Liver (tissue), 3 donors: ENCODE measurements at regions not wholly inside any gene's neighbourhood (a gene's known extent, or its start where the extent isn't known, plus 50 kb on each side); places are given as distances from the start of the nearest gene placed in this dataset.

Experiments
- EGR1 ChIP-seq, 2 donors: IDR thresholded peaks; 2 replicates each; pipeline ENCODE4 v1.6.1; 2016 to 2018; ENCODE audit warnings: antibody characterized with exemption in 2 of 2, low read depth in 2 of 2
- FOXA1 ChIP-seq: IDR thresholded peaks from 2 replicates; pipeline ENCODE4 v1.6.1; 2016; ENCODE audit warnings: antibody characterized with exemption
- GABPA ChIP-seq, 2 donors: IDR thresholded peaks in 1 of 2; conservative IDR thresholded peaks in 1 of 2; 2 replicates each; pipeline ENCODE4 v1.6.1; 2016; ENCODE audit warnings: antibody characterized with exemption in 2 of 2, mild to moderate bottlenecking in 1 of 2, moderate library complexity in 1 of 2
- NR2F2 ChIP-seq: IDR thresholded peaks from 2 replicates; pipeline ENCODE4 v1.6.1; 2016; ENCODE audit warnings: antibody characterized with exemption
- RAD21 ChIP-seq, 2 donors: IDR thresholded peaks; 2 replicates each; pipeline ENCODE4 v1.6.1; 2016; ENCODE audit warnings: antibody characterized with exemption in 2 of 2, mild to moderate bottlenecking in 2 of 2
- SP1 ChIP-seq: IDR thresholded peaks from 2 replicates; pipeline ENCODE4 v1.6.1; 2018; ENCODE audit warnings: antibody characterized with exemption, mild to moderate bottlenecking
- YY1 ChIP-seq: IDR thresholded peaks from 2 replicates; pipeline ENCODE4 v1.6.1; 2016; ENCODE audit warnings: antibody characterized with exemption, mild to moderate bottlenecking
- TF ChIP-seq, protein P1 (sequence below): fragments of 150-350 bp; IDR thresholded peaks from 2 replicates; pipeline ENCODE4 v1.5.1; 2017; ENCODE audit warnings: improper control_type of control experiment, low read depth, low read length; ENCODE audit not compliant: missing input control
- TF ChIP-seq, protein P2 (sequence below): IDR thresholded peaks from 2 replicates; pipeline ENCODE4 v1.6.1; 2016; ENCODE audit warnings: antibody characterized with exemption
- TF ChIP-seq, protein P3 (sequence below): IDR thresholded peaks from 2 replicates; pipeline ENCODE4 v1.6.1; 2016; ENCODE audit warnings: antibody characterized with exemption
- donor health status: healthy.
- donor health status: healthy.

DNA sequence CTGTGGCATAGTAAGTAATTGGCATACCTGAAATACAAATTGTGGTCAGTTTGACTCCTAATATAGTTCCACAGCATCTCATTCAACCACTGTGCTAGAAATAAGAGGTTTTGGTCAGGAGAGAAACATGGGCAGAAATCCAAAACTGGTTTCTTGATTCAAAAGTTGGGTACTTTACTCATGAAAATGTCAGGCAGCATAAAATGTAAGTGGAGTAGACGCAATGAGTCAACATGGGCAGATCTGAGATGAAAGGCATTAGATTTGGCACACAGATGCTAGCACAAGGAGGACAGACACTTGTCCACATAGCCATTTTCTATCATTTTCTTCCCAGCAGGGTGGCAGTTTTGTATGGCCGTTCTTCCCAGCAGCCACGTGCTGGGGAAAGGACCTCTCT is 255.8 kb upstream of the CDIN1 start:
- TF ChIP-seq, protein P1, sequence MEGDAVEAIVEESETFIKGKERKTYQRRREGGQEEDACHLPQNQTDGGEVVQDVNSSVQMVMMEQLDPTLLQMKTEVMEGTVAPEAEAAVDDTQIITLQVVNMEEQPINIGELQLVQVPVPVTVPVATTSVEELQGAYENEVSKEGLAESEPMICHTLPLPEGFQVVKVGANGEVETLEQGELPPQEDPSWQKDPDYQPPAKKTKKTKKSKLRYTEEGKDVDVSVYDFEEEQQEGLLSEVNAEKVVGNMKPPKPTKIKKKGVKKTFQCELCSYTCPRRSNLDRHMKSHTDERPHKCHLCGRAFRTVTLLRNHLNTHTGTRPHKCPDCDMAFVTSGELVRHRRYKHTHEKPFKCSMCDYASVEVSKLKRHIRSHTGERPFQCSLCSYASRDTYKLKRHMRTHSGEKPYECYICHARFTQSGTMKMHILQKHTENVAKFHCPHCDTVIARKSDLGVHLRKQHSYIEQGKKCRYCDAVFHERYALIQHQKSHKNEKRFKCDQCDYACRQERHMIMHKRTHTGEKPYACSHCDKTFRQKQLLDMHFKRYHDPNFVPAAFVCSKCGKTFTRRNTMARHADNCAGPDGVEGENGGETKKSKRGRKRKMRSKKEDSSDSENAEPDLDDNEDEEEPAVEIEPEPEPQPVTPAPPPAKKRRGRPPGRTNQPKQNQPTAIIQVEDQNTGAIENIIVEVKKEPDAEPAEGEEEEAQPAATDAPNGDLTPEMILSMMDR = no peak
- TF ChIP-seq, protein P2, sequence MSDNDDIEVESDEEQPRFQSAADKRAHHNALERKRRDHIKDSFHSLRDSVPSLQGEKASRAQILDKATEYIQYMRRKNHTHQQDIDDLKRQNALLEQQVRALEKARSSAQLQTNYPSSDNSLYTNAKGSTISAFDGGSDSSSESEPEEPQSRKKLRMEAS = no peak
- TF ChIP-seq YY1 (no peak), EGR1 (IDR thresholded peaks at IDR 0.05; ENCODE audit: low read depth in 2 of 2) (no peak), SP1 (no peak), RAD21 (IDR thresholded peaks at IDR 0.05) (no peak), GABPA (IDR thresholded peaks at IDR 0.05 in 1 of 2, conservative IDR thresholded peaks at IDR 0.05 in 1 of 2) (no peak), FOXA1 (no peak), NR2F2 (no peak)
- TF ChIP-seq, protein P3, sequence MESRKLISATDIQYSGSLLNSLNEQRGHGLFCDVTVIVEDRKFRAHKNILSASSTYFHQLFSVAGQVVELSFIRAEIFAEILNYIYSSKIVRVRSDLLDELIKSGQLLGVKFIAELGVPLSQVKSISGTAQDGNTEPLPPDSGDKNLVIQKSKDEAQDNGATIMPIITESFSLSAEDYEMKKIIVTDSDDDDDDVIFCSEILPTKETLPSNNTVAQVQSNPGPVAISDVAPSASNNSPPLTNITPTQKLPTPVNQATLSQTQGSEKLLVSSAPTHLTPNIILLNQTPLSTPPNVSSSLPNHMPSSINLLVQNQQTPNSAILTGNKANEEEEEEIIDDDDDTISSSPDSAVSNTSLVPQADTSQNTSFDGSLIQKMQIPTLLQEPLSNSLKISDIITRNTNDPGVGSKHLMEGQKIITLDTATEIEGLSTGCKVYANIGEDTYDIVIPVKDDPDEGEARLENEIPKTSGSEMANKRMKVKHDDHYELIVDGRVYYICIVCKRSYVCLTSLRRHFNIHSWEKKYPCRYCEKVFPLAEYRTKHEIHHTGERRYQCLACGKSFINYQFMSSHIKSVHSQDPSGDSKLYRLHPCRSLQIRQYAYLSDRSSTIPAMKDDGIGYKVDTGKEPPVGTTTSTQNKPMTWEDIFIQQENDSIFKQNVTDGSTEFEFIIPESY = no peak
